H9 (cell line): ENCODE measurements at regions not wholly inside any gene's neighbourhood (a gene's known extent, or its start where the extent isn't known, plus 50 kb on each side); places are given as distances from the start of the nearest gene placed in this dataset.

ENCODE experiments used
- DNase-seq: peaks from one replicate; pipeline ENCODE4 v3.0.0-alpha.2; 2017
- H2AFZ ChIP-seq: one replicate; pipeline ENCODE4 v1.6.1; 2013; ENCODE audit warnings: mild to moderate bottlenecking, low read length, control low read depth, moderate library complexity
- H2AK5ac ChIP-seq: 2 replicates; pipeline ENCODE4 v1.6.1; 2013; ENCODE audit warnings: low read length, control low read depth, mixed read lengths; ENCODE audit not compliant: insufficient read length
- H2BK120ac ChIP-seq: one replicate; pipeline ENCODE4 v1.6.1; 2013; ENCODE audit warnings: low read depth, mild to moderate bottlenecking, low read length, control low read depth, inconsistent platforms; ENCODE audit not compliant: poor library complexity, severe bottlenecking
- H2BK12ac ChIP-seq: 2 replicates; pipeline ENCODE4 v1.6.1; 2013; ENCODE audit warnings: low read length, control low read depth, mixed read lengths, low read depth; ENCODE audit not compliant: insufficient read length
- H2BK15ac ChIP-seq: 2 replicates; pipeline ENCODE4 v1.6.1; 2013; ENCODE audit warnings: low read depth, low read length, control low read depth
- H2BK20ac ChIP-seq: one replicate; pipeline ENCODE4 v1.6.1; 2013; ENCODE audit warnings: low read depth, mild to moderate bottlenecking, low read length, control low read depth, inconsistent platforms; ENCODE audit not compliant: poor library complexity, severe bottlenecking
- H2BK5ac ChIP-seq: 2 replicates; pipeline ENCODE4 v1.6.1; 2013; ENCODE audit warnings: low read length, control low read depth, mixed read lengths; ENCODE audit not compliant: insufficient read length
- H3K14ac ChIP-seq: 2 replicates; pipeline ENCODE4 v1.6.1; 2013; ENCODE audit warnings: low read length, control low read depth; ENCODE audit not compliant: insufficient read depth
- H3K18ac ChIP-seq: 2 replicates; pipeline ENCODE4 v1.6.1; 2013; ENCODE audit warnings: low read depth, mild to moderate bottlenecking, mixed read lengths, low read length, control low read depth; ENCODE audit not compliant: insufficient read length
- H3K23ac ChIP-seq: 2 replicates; pipeline ENCODE4 v1.6.1; 2013; ENCODE audit warnings: low read length, control low read depth, mixed read lengths, low read depth; ENCODE audit not compliant: insufficient read length
- H3K23me2 ChIP-seq: 2 replicates; pipeline ENCODE4 v1.6.1; 2013; ENCODE audit warnings: low read depth, mild to moderate bottlenecking, mixed read lengths, low read length, control low read depth; ENCODE audit not compliant: insufficient read length, poor library complexity, severe bottlenecking
- H3K27ac ChIP-seq: 2 replicates; pipeline ENCODE4 v1.5.1; 2013; ENCODE audit warnings: low read length, control low read depth, mixed read lengths, low read depth; ENCODE audit not compliant: insufficient read length
- H3K27me3 ChIP-seq: 2 replicates; pipeline ENCODE4 v1.6.1; 2013; ENCODE audit warnings: low read length, control low read depth, inconsistent platforms; ENCODE audit not compliant: insufficient read depth
- H3K4ac ChIP-seq: 2 replicates; pipeline ENCODE4 v1.6.1; 2013; ENCODE audit warnings: low read depth, mild to moderate bottlenecking, control low read depth, inconsistent platforms, low read length, moderate library complexity
- H3K4me1 ChIP-seq: 2 replicates; pipeline ENCODE4 v1.6.1; 2013; ENCODE audit warnings: low read length, control low read depth, inconsistent platforms; ENCODE audit not compliant: insufficient read depth
- H3K4me2 ChIP-seq: 2 replicates; pipeline ENCODE4 v1.6.1; 2013; ENCODE audit warnings: low read length, control low read depth, mixed read lengths; ENCODE audit not compliant: insufficient read length, insufficient read depth
- H3K56ac ChIP-seq: 2 replicates; pipeline ENCODE4 v1.6.1; 2013; ENCODE audit warnings: low read depth, mild to moderate bottlenecking, mixed read lengths, low read length, control low read depth; ENCODE audit not compliant: insufficient read length
- H3K79me1 ChIP-seq: 2 replicates; pipeline ENCODE4 v1.6.1; 2013; ENCODE audit warnings: low read depth, mild to moderate bottlenecking, moderate library complexity, low read length, control low read depth, inconsistent platforms; ENCODE audit not compliant: insufficient read depth, poor library complexity, severe bottlenecking
- H3K79me2 ChIP-seq: 2 replicates; pipeline ENCODE4 v1.6.1; 2013; ENCODE audit warnings: low read length, control low read depth, inconsistent platforms; ENCODE audit not compliant: insufficient read depth
- H3K9ac ChIP-seq: 2 replicates; pipeline ENCODE4 v1.6.1; 2013; ENCODE audit warnings: low read length, control low read depth, mixed read lengths; ENCODE audit not compliant: insufficient read length; ENCODE audit errors: extremely low read depth
- H3K9me3 ChIP-seq: one replicate; pipeline ENCODE4 v1.6.1; 2013; ENCODE audit warnings: low read depth, low read length, inconsistent platforms; ENCODE audit not compliant: control insufficient read depth
- H3T11ph ChIP-seq: one replicate; pipeline ENCODE4 v1.6.1; 2013; ENCODE audit warnings: mild to moderate bottlenecking, low read length, control low read depth, inconsistent platforms
- H4K20me1 ChIP-seq: one replicate; pipeline ENCODE4 v1.6.1; 2013; ENCODE audit not compliant: control insufficient read depth, insufficient read length, insufficient read depth
- H4K5ac ChIP-seq: 2 replicates; pipeline ENCODE4 v1.6.1; 2013; ENCODE audit warnings: low read depth, mild to moderate bottlenecking, mixed read lengths, low read length, control low read depth; ENCODE audit not compliant: insufficient read length
- H4K8ac ChIP-seq: replicated peaks from 2 replicates; pipeline ENCODE4 v1.6.1; 2013; ENCODE audit warnings: low read length, control low read depth, mixed read lengths, low read depth; ENCODE audit not compliant: insufficient read length
- H4K91ac ChIP-seq: 2 replicates; pipeline ENCODE4 v1.6.1; 2013; ENCODE audit warnings: low read depth, mild to moderate bottlenecking, moderate library complexity, mixed read lengths, low read length, control low read depth; ENCODE audit not compliant: insufficient read length
- H3K27ac Mint-ChIP-seq, 3 experiments: 2 replicates in 2 of 3; 3 replicates in 1 of 3; pipeline ENCODE4 v1.8.0; 2020 to 2021; ENCODE audit warnings: mixed read lengths in 3 of 3, mild to moderate bottlenecking in 1 of 3, moderate library complexity in 1 of 3
- H3K27me3 Mint-ChIP-seq: 2 replicates; pipeline ENCODE4 v1.8.0; 2021; ENCODE audit warnings: low read depth, mild to moderate bottlenecking, moderate library complexity, mixed read lengths
- H3K36me3 Mint-ChIP-seq, 3 experiments: 2 replicates in 2 of 3; 3 replicates in 1 of 3; pipeline ENCODE4 v1.8.0; 2020 to 2021; ENCODE audit warnings: low read depth in 3 of 3, mixed read lengths in 3 of 3; ENCODE audit not compliant: insufficient read depth in 1 of 3
- H3K4me1 Mint-ChIP-seq, 2 experiments: 2 replicates each; pipeline ENCODE4 v1.8.0; 2020; ENCODE audit warnings: mixed read lengths in 2 of 2
- H3K4me3 Mint-ChIP-seq, 2 experiments: 2 replicates in 1 of 2; 3 replicates in 1 of 2; pipeline ENCODE4 v1.8.0; 2020 to 2021; ENCODE audit warnings: mild to moderate bottlenecking in 2 of 2, mixed read lengths in 2 of 2, moderate library complexity in 1 of 2
- H3K9me3 Mint-ChIP-seq, 2 experiments: 2 replicates in 1 of 2; 3 replicates in 1 of 2; pipeline ENCODE4 v1.8.0; 2020; ENCODE audit warnings: mild to moderate bottlenecking in 2 of 2, mixed read lengths in 2 of 2, moderate library complexity in 1 of 2
- TF ChIP-seq, protein P1 (sequence below): fragments of 200-600 bp; sonication (generic); conservative IDR thresholded peaks from 3 replicates; pipeline ENCODE4 v1.8.0; 2021; ENCODE audit warnings: antibody characterized with exemption, mild to moderate bottlenecking

DNA sequence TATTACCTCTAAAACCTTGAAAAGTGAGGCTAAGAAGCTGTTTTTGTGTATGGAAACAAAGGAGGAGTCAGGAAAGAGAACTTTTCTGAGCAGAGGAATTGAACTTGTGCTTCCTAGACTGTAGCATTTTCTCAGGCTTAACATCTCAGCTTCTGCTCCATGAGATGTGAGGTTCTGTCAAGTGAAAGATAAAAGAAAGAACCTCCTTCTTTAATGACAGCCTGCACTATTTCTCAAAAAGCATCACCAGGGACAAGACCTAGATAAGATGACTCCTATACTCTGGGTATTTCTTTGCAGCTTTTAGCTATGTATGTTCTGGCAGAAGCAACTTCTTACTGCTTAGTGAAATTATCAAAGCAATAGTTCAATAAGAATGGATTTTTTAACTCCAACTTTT, 87.6 kb upstream of the KCNQ5 start:
- no peak overlapping the region for H3K27ac ChIP-seq
- no peaks in the 10 kb centered on the region for H3K79me1 ChIP-seq
- no peak overlapping the region for H2AK5ac ChIP-seq
- no peaks in the 10 kb centered on the region for H3K36me3 Mint-ChIP-seq
- no peaks in the 10 kb centered on the region for H3K9me3 Mint-ChIP-seq
- H3K56ac ChIP-seq, result no peak overlapping the region
- H3K27me3 Mint-ChIP-seq, result no peaks in the 10 kb centered on the region
- no peak overlapping the region for H2BK120ac ChIP-seq
- H4K20me1 ChIP-seq, result no peaks in the 10 kb centered on the region
- no peak overlapping the region for H3K27ac Mint-ChIP-seq
- no peak overlapping the region for H2BK15ac ChIP-seq
- no peak overlapping the region for H4K8ac ChIP-seq
- TF ChIP-seq, protein P1, sequence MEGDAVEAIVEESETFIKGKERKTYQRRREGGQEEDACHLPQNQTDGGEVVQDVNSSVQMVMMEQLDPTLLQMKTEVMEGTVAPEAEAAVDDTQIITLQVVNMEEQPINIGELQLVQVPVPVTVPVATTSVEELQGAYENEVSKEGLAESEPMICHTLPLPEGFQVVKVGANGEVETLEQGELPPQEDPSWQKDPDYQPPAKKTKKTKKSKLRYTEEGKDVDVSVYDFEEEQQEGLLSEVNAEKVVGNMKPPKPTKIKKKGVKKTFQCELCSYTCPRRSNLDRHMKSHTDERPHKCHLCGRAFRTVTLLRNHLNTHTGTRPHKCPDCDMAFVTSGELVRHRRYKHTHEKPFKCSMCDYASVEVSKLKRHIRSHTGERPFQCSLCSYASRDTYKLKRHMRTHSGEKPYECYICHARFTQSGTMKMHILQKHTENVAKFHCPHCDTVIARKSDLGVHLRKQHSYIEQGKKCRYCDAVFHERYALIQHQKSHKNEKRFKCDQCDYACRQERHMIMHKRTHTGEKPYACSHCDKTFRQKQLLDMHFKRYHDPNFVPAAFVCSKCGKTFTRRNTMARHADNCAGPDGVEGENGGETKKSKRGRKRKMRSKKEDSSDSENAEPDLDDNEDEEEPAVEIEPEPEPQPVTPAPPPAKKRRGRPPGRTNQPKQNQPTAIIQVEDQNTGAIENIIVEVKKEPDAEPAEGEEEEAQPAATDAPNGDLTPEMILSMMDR, result no peak
- no peaks in the 10 kb centered on the region; the same call in 1 of the 2 replicates for H3K4me1 ChIP-seq
- no peaks in the 10 kb centered on the region for H3K27me3 ChIP-seq
- no peak overlapping the region for H3K4me2 ChIP-seq
- H4K91ac ChIP-seq, result no peak overlapping the region
- no peak overlapping the region for H2BK5ac ChIP-seq
- no peaks in the 10 kb centered on the region for H3K79me2 ChIP-seq
- no peak overlapping the region for H2AFZ ChIP-seq
- no peak overlapping the region for H2BK20ac ChIP-seq
- no peak overlapping the region for H3K18ac ChIP-seq
- peaks cover 10 to 13% of the 10 kb centered on the region in 2 experiments for H3K4me1 Mint-ChIP-seq
- H3K4ac ChIP-seq, result no peak overlapping the region
- no peak overlapping the region for H4K5ac ChIP-seq
- H3K9ac ChIP-seq, result no peak overlapping the region
- no peak overlapping the region for H3T11ph ChIP-seq
- H2BK12ac ChIP-seq, result no peak overlapping the region
- H3K4me3 Mint-ChIP-seq, result no peak overlapping the region
- H3K23ac ChIP-seq, result no peak overlapping the region
- H3K14ac ChIP-seq, result no peak overlapping the region
- H3K9me3 ChIP-seq, result no peaks in the 10 kb centered on the region
- no peak for DNase-seq
- no peaks in the 10 kb centered on the region for H3K23me2 ChIP-seq
